NOMO-1 treated with DMSO at 0.1 percent for 48 hours (cell line): ENCODE measurements at regions not wholly inside any gene's neighbourhood (a gene's known extent, or its start where the extent isn't known, plus 50 kb on each side); places are given as distances from the start of the nearest gene placed in this dataset.

ENCODE experiments used
- DNase-seq: peaks from one replicate; lab custom pipeline; 2025; ENCODE audit not compliant: unreplicated experiment; lab: John Stamatoyannopoulos, UW

DNA sequence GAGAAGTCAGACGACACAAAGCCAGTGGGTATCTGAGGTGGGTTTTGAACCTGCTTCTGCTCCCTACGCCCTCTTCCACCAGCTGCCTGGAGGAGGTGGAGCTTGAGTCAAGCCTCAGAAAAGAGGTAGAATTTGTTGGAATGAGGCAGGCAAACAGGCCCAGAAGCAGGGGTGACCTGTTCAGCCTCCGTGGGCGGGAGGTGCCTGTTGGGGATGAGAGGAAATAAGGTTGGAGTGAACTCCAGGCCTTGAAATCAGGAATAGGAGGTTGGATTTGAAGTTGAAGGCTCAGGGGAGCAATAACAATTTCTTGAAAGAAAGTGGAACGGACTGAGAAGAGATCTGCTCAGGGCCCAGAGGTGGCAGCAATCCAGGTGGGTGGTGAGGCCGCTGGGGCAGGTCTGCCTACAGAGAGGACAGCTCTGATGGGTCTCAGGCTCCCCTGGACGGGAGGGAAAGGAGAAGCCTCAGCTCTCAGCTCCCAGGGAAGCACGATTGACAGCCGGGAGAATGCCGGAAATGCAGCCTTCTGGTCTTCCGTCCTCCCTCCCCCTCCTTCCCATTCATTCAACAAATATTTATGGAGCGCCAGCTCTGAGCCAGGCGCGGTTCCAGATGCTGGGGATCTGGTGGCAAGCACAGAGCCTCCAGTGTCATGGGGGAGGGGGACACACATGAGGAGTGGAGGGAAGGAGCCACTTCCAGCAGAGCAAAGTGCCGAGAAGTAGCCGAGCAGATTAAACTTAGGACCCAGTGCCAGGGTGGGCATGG lies 61.9 kb upstream of the CIBAR2 start:
- no peak for DNase-seq

DNA sequence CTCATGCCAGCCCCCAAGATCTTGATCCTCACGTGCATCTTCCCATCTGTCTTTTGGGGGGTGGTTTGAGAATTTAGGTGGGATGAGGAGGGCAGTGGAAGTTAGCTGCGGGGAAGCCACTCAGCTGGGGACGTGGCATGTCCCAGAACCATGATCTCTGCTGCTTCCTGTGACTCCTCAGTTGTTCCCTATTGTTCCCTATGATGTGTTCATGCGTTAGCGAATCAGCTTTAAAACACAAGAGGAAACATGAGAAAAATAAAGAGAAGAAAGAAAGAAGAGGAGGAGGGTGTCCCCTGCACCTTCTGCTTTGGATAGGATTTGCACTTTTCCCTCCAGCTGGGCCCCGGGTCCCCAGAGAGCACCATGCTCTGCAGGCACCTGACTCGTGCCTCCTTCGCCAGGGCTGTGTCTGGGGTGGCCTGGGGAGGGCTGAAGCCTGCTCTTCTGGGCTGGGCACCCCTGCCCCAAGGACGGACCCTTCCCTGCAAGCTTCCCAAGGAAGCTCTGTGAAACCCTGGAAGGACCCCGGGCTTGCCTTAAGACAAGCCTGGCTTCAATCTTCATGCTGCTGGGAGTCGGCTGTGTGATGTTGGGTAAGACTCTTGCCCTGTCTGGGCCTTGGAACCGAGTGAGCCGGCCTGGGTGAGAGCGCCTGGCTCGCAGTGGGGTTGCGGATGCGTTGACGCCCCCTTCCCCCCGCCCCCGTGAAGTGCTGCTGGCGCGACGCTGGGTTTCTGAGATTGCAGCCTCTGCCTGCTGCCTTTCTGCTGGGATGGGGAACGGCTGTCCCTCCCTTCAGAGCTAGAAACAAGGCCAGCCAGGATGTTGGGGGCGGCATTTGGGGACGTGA lies 62.8 kb upstream of the CIBAR2 start:
- DNase-seq = no peak

DNA sequence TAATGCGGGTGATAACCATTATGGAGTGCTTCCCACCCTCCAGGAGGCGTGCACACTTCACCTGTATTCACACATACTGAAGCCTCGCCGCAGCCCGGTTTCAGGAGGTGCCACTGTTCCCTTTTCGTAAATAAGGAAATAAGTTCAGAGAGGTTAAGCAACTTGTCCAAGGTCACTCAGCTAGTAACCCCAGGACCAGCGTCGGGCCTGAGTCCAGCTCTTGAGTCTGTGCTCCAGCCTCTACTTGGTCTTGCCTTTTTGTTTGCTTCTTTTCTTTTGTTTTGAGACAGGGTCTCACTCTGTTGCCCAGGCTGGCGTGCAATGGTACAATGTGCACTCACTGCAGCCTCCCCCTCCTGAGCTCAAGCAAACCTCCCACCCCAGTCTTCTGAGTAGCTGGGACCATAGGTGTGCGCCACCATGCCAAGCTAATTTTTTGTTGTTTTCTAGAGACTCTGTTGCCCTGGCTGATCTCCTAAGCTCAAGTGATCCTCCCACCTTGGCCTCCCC lies 63.5 kb upstream of the CIBAR2 start:
- no peak for DNase-seq

DNA sequence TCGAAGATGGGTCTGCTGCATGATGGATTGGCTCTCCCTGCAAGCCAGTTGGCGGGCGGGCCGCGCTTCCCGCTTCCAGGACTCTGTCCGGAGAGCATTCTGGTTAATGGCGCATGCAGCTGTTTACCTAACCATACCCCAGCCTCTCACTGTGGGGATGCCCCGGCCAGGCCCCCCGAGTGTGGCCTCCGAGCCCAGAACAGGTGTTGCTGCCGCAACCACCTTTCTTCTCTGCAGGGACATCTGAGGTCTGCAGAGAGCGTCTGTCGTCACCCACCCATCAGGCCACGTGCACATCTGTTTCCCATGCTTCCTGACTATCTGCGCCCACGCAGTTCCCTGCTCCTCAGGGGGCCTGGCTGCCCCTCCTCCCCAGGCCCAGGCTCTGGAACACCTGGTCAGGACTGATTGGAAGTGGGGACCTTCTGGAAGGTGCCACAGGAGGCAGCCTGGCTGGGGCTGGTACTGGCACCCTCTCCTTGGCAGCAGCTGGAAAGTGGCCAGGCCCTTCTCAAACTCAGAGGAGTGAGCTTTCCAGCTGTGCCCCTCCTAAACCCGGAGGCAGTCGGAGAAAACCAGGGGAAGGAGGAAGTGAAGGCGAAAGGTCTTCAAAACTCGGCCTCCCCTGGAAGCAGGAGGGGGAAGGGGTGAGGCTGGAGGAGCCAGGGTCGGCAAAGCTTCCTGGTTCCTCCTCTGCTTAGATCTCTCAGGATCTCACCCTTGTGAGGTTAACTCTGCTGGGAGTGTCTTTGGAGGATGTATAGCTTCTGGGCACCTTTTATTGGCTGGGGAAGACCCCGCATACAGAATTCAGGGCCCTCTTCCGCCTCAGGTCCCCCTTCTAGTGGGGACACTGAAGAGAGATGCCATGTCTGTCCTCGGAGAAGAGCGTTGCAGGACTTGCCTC lies 64.5 kb upstream of the CIBAR2 start:
- no peak for DNase-seq

DNA sequence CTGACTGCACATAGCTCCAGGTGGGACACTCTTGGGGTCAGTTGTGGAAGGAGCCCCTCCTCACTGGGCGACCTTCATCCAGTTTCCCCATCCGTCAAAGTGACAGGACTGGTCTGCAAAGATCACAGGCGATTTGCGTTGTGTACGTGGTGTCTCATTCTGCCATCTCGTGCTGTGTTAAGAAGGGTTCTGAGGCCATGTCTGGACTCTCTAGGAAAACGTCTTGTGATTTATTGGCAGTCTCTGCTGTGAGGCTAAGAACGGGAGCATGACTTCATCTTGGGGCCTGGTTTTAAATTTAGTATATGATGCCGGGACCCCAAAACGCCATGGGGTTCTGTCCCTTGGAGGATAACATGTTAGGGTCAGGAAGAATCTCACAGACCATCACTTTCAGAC lies 65.2 kb upstream of the CIBAR2 start:
- DNase-seq = no peak

DNA sequence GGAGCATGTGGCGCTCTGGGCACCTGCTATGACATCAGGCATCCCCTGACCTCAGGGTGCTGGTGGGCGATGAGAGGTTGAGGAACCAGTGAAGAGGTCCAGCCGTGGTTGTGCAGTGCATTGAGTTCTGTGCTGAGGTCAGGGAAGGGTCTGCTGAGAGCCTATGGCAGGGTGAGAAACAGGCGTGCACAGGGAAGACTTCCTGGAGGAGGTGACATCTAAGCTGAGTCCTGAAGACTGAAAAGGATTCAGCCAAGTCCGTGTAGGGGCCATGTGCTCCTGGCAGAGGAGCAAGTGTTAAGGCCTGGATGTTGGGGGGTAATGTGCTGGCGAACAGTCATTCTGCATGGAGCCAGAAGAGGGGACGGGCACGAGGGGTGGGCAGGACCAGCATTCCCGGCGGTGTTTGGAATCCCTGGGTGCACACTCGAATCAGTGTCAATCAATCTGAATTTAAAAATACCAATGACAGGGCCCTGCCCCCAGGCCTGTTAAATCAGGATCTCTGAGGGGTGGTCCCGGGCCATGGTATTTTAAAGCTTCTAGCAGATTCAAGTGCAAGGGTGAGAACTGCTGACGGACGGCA lies 65.8 kb upstream of the CIBAR2 start:
- DNase-seq = no peak

DNA sequence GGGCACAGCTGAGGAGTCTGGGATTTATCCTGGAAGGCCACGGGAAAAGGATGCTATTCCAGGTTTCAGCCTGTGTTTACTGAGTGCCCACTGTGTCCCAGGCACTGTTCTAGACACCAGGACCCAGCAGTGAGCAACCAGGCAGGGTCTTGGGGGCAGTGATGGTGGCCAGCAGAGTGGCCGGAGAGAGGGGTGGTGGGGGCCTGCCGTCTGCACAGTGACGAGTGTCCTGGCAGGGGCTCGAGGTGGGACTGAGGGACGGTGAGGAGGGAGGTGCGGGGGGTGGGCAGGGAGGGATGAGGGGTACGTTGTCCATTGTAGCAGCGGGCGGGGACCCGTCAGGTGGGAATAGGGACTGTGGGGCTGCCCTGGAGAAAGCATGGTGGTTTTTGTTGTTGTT lies 66.3 kb upstream of the CIBAR2 start:
- DNase-seq = no peak

DNA sequence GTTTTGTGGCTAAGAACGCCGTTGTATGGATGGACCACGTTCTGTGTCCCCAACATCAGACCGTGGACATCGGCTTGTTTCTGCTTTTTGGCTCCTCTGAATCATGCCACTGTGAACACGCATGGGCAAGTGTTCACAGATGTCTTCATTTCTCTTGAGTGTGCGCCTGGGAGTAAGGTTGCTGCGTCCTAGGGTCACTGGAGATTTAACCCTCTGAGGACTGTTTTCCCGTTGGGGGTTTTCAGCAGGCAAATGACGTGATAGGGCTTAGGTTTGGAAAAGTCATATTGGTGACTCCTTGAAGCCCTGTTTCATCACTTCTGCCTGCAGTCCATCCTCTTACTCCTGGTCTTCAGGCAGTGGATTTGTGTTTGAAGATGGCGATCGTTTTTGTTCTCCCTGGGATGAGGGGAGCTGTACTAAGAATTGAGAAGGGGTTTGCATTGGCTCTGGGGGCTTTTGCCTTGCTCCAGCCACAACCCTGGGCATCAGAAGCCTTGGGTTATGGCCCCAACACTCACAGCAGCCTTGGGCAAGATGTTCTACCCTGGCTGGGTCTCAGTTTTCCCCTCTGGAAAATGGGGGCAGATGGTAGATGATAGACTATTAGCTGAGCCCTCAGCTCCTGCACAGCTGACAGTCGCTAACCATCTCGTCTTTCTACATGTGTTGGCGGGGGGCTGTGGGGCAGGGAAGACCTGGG lies 67.2 kb upstream of the CIBAR2 start:
- no peak for DNase-seq

DNA sequence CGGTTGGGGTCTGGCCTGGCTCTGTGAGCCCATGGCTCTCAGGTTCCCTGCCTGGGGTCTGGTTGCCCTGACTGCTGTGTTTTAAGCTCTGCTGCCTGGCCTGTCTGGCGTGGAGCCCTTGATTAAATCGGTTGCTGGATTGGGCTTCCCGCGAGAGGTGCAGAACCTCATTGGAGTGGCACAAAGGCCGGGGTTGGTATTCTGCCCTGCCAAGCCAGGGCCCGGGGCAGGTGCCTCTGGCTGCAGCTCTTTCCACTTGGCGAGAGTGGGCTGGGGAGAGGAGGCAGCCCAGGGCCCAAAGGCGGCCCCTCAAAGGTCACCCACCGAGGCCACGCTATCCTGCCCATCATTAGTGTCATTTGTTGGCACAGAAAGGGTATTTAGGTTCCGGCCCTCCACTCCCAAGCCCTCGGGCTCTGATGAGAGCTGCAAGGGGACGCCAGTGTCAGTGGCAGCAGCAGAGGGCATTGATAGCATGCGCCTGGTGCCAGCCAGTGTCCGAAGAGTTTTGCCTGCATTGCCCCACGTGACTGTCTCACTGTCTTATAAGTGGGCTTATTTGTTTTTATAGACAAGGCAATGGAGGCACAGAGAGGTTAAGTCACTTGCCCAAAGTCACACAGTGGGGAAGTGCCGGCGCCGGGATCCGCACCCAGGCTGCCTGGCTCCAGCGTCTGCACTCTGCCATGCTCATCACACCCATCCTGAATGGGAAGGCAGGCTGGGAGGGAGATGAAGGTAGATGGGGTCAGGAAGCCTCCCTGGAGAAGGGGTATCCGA lies 68.0 kb upstream of the CIBAR2 start:
- no peak for DNase-seq

DNA sequence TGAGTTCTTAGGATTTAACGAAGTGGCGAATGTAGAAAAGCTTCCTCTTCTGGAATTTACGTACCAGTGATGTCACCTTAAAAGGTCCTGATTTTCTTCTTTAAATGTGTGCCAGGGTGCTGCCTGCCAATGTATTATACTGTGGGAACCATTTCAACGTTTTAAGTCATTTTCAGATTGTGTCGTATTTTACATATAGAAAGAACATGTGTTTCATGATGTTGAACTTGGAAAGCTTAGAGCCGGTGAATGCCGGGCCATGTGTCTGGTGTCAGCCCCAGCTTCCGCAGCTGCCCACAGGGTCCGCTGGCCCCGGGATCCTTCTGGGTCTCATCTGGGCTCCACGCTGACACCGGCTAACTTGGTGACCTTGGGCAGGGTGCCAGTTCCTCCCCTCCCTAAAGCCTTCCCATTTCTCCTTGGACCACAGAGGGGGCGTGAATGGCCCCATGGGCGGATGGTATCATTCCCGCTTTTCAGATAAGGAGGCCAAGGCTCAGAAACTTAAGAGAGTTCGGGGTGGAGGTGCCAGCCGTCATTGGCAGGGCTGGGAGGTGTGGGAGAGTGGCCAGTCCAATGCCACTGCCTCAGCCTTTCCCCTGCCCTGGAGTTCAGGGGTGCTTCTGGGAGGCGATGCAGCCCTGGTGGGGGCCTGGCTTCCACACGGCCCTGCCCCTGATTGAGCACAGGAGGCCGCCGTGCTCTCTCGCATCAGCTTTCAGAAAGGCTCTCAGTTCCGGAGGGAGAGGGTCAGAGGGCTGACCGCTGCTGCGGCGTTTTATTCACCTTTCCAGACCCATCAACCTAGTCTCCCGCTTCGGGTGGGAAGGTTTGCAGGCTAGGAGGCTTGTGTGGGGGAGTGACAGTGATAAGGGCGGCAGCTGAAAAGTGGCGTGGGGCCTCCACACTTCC lies 68.8 kb upstream of the CIBAR2 start:
- DNase-seq = no peak

DNA sequence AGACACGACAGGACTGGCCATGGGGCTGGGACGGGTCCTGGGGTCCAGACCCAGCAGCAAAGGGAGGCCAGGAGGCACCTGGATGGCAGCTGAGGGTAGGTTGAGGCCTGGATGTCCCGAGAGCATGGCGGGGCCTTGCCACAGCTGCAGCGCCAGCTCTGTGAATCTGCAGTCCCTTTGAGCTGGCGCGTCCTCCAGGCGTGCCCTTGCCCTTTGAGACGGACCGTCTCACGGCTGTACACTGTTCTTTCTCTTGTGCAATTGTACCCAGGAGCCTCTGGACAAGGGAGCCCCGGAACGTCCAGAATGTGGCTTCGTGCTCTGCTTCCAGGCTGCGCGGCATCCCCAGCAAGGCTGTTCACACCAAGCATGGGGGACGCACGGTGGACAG lies 69.5 kb upstream of the CIBAR2 start:
- DNase-seq = no peak

DNA sequence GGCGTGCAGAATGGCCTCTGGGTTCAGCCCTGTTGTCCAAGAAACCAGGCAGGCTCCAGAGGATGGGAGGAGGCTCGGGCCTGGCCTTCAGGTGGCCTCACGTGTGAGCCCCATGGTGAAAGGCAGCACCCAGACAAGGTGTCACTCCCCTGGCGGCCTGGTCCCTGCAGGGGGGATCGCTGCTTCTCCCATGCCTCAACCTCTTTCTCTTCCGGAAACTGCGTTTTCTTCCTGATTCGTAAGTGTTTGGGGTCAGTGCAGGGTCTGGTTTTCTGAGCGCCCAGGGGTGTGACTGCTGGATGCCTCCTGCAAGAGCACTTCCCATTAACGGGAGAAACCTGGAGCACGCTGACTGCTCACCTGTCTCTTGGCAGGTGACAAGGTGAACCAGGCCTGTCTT lies 70.0 kb upstream of the CIBAR2 start:
- DNase-seq = no peak

DNA sequence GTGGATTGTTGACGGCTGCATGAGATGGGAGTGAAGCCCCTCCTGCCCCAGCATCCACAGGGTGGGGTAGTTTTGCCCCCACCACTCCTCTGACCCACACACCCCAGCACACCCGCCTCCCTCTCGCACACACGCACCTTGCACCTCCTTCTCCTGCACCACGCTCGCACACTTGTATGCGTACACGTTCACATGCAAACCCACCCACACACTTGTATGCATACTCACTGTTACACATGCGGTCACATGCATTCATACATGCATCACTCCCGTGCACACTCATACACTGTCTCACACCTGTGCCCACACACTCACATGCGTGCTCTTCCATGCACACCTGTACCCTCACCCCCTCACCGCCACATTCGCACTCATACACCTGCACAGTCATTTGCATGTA lies 70.5 kb upstream of the CIBAR2 start:
- no peak for DNase-seq

DNA sequence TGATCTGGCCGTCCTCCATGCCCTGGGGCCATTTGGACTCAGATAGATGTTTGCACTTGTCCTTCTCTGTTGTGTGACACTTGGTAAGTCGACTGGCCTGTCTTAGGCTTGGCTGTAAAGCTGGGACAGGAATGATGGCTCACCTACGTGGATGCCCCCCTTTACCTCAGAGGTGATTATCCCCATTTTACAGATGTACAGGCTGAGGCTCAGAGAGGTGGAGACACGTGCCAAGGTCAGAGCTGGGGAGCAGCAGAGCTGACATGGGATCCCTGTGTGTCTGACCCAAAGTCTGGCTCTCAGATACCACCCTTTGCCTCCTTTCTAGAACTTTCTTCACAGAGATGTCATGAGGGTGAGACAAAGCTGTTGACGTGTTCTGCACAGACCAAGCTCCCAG lies 71.3 kb upstream of the CIBAR2 start:
- DNase-seq = no peak

DNA sequence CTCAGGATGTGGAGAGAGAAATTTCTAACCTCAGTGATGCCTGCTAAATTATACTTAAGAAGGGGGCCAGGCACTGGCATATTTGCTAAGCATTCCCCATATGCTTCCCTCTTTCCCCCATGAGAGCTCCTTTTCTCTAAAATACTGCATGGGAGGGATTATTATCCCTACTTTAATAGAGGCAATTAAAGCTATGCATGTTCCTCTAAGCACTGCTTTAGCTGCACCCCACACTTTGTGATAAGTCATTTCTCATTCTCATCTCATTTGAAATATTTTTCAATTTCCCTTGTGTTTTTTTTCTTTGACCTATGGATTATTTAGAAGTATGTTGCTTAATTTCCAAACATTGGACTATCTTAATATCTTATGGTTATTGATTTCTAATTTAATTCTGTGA lies 72.1 kb upstream of the CIBAR2 start:
- DNase-seq = no peak

DNA sequence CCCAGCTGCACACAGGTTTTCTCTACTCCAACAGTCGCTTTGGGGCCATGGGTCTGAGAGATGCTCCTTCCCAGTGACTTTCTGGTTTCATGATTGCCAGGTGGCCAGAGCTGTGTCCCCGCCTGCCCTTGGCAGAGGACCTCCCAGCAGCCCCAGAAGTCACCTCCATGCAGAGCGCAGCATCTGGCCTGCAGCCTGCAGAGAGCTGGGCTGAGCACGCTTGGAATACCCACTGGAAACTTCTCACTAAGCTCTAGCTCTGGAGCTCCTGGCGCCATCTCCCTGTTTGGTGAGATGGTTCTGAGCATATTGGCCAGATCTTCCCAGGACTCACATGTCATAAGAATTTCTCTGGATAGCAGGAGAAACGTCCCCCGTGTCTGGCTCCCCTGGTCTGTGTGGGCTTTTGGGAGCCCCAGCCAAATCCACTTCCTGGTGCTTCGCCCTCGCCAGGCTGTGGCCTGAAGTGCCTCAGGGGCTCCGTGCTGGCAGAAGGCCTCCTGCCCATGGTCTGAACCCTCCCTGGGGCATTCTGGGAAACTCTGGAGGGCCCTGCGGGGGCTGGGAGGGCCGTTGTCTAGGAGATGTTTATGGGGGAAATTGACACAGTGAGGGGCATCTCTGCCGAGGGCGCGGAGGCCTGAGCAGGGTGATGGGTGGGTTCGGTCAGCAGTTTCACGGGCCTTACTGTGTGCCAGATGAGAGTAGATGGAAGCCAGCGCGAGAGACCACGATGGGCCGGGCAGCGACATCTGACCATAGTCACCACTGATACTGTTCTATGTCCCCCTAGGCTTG lies 73.2 kb upstream of the CIBAR2 start:
- no peak for DNase-seq

DNA sequence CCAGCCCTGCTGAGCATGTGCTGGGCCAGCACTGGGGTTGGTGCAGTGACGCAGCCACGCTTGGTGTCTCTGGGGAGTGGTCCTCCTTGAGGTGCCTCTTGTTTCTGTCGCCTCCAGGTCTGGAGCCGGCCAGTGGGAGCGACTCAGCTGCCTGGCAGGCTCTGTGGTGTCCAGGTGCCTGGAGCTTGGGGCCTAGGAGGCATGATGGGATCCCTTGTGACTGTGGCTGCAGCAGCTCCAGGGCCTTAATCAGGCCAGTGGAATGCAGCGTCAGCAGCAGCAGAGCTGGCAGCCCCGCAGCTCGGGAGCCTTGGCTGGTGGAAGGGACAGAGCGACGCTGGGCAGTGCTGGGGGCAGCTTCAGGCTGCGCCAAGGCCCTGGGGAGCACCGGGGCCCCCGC lies 74.7 kb upstream of the CIBAR2 start:
- no peak for DNase-seq

DNA sequence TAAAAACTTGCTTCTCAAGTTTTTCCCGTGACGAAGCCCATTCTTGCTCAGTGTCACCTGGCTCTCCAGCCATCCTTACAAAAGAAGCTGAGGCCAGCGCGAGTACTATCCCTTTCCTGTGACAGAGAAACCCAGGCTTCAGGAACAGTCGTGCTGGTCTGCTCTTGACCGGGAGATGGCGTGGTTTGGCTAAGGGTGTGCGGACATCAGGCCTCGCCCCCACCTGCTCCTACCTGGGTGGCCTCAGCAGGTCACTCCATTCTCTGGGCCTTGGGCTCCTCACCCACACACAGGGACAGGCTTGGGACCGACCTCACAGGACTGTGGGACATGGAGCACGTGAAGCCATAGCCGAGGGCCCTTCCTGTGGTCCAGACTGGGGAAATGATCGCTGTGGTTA lies 75.2 kb upstream of the CIBAR2 start:
- DNase-seq = no peak
